ENCODE measurements at regions not wholly inside any gene's neighbourhood (a gene's known extent, or its start where the extent isn't known, plus 50 kb on each side); places are given as distances from the start of the nearest gene placed in this dataset.
A peak's percentile ranks its signal among the peaks of the same experiment; 100 is the strongest.

DNA sequence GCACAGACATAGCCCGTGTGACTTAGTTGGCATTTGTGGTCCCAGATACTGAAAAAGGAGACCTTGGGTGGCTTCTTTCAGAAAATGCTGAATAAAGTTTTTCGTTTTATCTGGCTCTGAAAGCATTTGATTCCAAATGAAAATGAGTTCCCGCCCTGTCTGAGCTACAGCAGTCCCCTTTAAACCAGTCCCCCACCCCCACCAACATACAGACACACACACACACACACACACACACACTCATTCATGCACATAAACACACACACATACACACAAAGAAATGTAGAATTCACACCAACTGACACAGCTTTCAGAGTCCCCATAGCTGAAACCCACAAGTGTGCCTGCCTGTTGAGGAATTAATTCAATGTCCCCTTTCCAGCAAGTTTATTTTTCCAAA, 97.0 kb upstream of the SMARCA2 start:
- DNase-seq (ENCODE audit: low read depth): no peak

DNA sequence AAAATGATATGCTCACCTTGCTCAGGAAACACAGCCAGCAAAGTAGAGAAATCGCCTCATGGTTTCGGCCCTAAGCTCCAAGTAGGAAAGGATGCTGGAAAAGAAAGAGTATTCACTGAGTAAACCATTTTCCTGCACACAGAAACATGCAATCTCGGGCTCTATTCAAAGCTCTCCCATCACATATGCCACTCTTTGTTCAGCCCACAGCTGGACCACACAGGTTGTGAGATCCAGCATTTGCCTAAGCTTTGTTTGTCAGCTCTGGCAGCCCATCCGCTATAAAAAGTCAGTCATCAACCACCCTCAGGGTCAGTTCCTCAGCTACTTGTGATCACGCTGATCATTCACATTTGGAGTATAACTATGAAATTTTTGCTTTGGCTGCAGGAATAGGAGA, 96.5 kb upstream of the SMARCA2 start:
- no peak for DNase-seq (ENCODE audit: low read depth)

DNA sequence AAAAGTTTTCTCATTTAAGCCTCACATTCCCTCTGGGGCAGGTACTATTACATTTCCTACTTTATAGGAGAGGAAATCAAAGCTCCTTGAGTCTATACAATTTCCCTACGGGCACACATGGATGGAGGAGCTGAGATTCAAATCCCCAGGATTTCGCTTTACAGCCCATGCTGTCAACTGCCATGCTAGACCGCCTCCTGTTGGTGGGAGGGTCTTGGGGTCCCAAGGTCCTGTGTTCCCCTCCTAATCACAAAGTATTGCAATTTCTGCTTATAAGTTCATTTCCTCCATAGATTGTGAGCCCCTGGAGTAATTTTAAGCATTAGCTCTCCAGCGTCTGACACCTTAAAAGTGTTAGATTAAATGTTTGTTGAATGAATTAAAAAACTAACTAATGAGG, 95.9 kb upstream of the SMARCA2 start:
- DNase-seq (ENCODE audit: low read depth): no peak

DNA sequence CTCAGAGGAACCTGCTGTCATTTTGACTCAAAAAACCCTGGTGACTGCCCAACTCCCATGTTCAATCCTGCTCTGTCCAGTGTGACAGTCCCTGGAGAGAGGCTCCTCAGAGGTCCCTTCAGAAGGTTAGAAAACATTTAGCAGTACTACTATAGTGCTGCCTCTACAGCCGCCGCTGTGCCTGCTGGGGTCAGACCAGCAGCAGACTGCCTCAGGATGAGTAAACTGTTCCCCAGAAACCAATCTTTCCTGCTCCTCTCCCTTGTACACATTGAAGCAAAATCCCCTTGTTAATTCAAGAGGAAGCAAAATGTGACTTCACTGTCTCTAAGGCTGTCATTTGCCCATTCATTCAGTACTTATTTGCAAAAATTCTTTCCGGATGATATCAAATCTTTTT, 94.8 kb upstream of the SMARCA2 start:
- no peak for DNase-seq (ENCODE audit: low read depth)

DNA sequence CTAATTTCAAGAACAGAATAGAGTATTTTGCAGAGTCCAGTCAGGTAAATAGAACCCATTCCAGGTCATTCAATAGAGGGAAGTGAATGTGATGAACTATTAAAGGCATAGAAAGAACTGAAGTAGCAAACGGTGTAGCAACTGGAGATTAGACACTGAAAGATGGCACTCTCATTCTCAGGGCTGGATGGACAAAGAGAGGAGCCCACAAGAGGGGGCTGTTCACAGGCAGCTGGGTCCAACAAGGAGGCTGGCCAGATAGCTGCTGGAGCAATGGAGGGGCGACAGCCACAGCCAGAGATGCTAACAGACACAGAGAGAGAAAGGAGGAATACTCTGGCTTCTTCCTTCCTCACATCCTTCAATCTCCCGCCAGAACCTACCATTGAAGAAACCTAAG, 93.1 kb upstream of the SMARCA2 start:
- no peak for DNase-seq (ENCODE audit: low read depth)

DNA sequence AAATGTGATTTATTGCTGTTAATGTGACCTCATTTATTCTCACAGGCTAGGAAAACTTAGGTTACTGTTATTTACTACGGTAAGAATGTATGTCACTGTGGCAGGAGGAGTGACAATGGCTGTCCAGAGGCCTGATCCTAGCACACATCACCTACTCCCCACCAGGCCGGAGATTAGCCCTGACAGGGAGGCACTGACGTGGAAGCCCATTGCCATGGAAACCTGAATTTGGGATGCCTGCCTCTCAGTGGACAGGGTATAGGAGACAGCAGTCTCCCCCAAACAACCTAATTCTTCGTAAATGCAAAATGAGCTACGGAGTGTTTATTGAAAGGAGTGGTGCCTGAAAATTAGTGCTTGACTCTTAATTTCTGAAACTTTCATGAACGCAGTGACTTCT, 87.6 kb upstream of the SMARCA2 start:
- no peak for DNase-seq (ENCODE audit: low read depth)

DNA sequence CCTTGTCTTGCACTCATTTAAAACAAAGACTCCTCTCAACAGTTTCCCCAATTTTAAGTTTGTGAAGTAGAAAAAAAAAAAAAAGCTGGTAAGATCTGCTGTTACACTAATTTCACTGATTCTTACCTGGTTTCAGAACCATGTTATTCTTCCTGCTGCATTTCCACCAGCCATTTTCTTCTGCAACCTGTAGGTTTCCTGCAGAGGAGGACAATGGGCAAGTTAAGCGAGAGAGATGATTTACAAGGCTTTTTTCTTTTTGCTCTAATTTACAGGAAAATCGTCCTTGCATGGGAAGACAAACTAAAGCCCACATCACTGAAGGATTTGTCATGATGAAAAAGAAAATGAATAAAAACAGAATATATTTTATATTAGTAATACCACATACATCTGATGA, 86.0 kb upstream of the SMARCA2 start:
- DNase-seq (ENCODE audit: low read depth): no peak

DNA sequence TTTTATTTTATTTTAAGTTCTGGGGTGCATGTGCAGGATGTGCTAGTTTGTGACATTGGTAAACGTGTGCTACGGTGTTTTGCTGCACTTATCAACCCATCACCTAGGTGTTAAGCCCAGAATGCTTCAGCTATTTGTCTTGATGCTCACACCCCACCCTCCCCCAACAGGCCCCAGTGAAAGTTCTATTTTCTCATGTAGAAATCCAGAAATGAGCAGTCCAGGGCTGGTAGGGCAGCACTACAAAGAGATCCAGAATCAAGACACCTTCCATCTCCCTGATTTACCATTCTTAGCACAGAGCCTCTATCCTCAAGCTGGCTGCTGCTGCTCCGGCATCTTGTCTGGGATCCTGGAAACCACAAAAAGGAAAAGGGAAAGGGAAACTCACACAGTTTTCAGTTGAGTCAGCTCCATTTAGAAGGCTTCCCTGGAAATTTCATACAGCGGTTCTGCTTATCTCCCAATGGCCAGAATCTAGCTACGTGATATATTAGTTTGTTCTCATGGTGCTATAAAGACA, 85.4 kb upstream of the SMARCA2 start:
- DNase-seq (ENCODE audit: low read depth): no peak

DNA sequence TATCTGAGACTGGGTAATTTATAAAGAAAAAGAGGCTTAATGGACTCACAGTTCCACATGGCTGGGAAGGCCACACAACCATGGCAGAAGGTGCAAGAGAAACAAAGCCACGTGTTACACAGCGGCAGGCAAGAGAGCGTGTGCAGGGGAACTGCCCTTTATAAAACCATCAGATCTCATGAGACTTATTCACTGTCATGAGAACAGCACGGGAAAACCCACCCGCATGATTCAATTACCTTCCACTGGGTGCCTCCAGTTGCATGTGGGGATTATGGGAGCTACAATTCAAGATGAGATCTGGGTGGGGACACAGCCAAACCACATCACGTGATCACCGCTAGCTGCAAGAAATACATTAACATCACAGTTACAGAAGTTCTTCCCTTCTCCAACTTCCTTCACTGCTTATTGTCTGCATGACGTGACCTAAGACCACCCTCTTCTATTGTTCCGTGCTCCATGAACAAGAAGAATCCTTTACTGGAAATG, 84.9 kb upstream of the SMARCA2 start:
- DNase-seq (ENCODE audit: low read depth): peak; percentile 37

DNA sequence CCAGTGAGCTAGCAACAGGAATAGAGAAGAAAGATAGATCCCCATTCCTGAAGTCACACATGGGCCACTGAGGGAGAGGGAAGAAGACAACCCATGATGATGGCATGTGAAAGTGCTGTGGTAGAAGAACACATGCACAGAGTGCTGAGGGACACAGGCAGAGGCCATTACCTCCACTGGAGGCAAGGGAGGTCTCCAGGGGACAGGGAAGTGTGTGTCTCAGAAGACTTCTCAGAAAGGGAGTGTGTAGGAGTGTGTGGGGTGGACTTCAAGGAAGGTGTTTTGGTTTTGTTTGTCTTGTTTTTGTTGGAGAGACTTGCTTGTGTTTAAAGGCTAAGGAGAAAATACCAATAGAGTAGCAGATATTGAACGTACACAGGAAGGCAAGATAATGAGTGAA, 77.0 kb upstream of the SMARCA2 start:
- DNase-seq (ENCODE audit: low read depth): no peak

DNA sequence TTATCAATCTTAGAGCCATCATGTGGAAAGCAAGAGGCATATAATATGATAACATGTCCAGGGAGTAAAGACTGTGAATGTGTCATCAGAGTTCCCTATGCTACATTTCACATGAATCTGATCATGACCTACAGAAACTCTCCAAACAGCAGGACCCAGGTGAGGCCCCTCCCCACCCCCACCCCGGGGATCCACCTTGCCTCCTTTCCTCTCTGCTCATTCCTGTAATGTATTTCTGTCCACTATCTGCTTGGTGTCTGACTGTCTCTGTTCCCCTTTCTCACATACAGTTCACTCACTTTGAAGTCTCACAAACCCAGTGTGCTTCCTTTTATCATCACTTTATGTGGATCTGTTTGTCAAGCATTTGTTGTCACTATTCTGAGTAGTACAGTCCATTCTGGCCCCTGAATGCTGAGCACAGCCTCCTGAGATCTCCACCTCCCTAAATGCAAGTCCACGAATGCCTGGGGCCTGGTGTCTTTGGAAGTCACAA, 76.4 kb upstream of the SMARCA2 start:
- DNase-seq (ENCODE audit: low read depth): no peak

DNA sequence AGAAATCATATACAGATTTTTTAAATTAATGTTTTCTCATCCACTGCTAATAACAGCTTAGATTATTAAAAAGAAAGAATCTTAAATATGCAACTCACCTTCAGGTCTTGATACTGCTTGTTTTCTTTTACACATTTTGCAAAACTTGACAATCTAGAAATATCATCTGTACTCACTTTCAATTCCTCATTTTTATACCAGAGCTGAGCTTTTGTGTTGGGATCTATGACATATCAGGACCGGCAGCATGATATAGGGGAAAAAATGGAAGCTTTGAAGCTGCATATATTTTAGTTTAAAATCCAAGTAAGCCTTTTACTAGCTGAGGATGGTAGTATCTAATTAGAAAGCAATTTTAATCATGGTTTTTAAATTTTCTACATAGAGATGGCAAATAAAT, 75.7 kb upstream of the SMARCA2 start:
- no peak for DNase-seq (ENCODE audit: low read depth)

DNA sequence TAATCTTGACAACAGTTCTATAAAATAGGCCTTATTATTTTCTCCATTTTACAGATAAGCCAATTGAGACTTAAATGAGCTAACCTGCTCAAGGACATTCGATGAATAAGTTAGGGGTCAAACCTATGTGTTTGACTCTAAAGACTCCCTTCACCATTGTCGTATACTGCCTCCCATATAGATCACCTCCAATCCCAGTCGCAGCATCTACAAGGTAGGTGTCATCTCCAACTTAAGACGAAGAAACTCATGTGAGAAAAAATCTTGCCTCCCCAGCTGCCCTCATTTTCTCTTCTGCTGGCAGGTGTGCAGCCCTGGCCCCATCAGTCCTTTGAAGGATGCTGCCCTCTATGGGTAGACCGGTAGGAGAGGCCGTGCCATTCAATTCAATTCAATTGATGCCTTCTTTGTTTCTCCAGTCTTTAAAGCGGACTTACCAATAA, 75.2 kb upstream of the SMARCA2 start:
- DNase-seq (ENCODE audit: low read depth): peak; percentile 52

DNA sequence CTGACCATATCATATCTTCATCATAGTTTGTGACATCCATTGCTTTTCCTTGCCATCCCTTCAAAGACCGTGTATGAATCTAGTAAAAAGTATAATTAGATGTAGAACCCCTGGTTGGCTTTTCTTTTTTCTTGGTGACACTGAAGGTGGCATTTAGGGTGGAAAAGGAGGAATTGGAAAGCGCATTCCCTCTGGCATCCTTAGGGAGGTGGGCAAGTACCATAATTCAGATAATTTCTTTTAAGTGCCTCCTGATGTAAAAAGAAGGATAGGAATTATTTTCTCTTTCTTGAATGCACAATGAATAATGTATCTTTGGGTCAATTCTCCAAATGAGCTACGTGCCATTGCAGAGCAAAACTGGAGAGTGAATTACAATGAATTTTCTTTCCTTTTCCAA, 73.2 kb upstream of the SMARCA2 start:
- no peak for DNase-seq (ENCODE audit: low read depth)

DNA sequence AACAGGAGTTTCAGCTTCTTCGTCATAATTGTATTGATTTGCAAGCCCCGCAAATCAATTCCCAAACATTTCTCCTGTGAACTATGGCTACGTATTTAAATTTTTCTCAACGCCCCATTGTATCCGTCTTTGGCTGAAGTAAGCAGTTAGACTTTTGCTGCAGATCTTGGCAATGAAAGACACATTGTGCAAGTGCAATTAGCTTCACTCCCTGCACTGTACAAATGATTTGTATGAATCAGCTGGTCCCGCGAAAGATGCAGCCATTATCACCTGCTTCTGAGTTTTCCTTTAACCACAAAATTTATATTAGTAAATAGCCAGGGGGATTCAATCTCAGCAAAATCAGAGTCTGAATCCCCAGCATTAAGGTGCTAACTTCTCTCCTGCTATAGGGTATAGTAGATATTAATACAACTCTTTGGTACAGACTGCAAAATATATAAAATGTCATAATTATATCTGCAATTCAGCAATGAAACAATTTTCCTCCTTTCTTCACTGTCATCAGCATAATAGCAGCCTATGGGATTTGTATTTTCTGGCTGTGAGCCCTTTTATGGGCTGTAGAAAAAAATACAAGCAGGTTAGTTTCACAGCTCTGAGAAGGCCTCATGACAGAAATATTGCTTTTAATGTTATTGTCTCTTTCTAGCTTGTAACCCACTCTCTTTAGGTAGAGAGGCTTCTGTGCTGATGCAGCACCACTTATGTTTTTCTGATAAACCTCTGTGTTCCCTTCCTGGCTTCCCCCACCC, 68.4 kb upstream of the SMARCA2 start:
- DNase-seq (ENCODE audit: low read depth): no peak

DNA sequence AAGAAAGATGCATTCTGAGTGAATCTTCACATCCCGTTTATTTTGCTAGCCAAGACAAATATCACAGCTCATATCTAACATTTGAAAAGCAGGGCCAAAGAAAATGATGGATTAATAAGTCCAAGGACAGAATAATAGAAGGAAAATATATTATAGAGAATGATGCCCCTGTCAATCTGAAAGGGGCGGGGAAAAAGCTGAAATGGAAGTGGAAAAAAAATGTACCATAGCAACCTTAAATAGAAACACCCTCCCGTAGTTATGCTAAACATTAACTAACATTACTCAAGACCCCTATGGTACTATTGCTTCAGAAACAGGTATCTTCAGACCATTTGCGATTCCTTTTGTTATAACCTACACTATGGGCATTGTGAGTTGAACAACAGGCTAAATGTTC, 67.7 kb upstream of the SMARCA2 start:
- no peak for DNase-seq (ENCODE audit: low read depth)

DNA sequence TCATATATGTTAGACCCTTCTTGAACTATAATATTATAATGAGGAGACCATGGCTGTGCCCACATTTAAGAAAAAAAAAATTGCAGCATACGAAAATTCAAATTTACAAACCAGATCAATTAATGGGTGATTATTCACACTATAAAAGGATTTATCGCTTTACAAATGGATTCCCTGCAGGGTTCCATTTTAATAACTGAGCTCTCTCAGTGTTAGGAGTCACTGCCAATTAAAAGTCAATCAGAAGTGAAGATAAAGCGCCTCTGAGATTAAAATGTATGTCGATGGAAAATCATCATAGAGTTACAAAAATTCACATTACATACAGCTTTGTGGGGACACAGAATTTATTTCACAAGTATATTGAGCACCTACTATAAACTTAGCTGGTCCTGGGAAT, 66.6 kb upstream of the SMARCA2 start:
- DNase-seq (ENCODE audit: low read depth): no peak

DNA sequence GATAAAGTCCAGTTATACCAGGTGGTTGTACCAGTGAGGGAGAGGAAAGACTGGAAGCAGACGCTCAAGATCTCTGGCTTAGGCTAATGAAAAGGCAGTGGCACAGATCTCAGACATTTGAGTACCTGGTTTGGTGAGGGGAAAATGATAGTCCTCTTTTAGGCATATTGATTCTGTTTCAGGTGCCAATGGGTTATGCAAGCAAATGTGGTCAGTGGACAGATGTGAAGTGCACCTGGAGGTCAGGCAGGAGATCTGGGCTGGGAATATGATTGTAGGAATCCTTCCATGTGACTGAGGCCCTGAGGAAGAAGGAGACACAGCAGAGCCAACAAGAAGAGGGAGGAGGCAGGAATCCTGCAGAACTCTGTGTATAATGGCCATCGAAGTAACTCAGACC, 63.7 kb upstream of the SMARCA2 start:
- no peak for DNase-seq (ENCODE audit: low read depth)

DNA sequence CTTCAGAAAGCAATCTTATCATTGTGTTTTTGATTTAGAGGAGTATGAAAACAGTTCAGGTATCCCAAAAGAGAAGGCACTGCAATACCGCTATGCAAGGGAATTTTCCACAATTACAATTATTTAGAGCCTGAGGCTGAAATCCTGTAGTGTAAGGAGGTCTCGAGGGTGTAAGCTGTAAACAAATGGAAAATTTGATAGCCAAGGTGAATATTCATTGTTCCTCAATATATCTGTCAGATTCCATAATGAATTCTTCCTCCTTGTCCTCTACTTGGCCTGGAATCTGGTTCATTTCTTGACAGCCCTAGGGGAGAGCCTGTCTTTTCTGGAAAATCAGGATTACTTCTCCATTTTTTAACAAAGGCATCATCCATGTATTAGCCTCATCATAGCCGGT, 63.1 kb upstream of the SMARCA2 start:
- DNase-seq (ENCODE audit: low read depth): no peak

DNA sequence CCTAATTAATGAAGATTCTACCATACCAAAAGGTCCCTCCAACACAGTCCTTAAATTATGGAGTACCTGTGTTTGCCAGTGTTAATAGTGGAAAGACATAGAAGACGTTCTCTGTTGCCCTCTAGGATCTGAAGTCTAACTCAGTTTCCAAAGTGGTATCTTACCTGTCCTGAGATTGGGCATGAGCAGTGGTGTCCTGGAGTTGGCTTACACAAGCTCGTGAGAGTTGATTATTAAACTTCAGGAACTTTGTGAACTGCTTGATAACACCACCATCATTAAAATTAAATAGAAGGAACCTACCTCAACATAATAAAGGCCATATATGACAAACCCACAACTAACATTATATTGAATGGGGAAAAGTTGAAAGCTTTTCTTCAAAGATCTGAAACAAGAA, 60.9 kb upstream of the SMARCA2 start:
- DNase-seq (ENCODE audit: low read depth): no peak

DNA sequence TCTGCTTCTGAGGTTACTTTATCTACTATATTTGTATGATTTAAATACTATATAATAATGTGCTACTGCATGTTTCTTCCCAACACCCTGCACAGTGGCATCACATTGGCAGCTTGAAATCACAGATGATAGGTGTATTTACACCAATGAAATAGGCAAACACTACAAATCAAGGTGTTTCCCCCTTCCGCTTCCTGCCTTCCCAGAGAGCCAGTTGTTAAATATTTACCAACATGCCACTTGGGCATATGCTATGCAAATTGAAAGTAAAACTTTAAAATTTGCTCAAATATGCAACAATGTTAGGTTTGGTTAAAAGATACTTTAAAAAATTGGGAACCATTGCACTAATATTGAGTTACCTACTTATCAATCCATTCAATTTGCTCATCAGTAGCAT, 58.2 kb upstream of the SMARCA2 start:
- DNase-seq (ENCODE audit: low read depth): no peak

DNA sequence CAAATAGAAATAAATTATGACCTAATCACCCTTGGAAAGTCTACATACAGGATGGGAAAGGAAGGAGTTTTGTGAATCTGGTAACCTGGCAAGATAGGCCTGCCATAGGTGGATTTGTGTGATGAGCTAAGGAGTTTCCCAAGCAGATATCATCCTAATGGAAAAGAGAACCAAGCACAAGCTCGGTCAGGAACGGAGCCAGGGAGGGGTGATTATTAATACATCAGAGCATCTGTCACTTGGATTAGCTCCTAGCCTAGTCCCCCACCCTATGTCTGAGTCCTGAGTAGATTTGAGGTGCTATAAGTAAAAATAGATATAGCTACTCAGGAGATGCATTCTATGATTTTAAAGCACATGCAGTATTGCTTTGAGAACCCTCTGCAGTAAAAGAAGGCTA, 57.3 kb upstream of the SMARCA2 start:
- DNase-seq (ENCODE audit: low read depth): no peak

DNA sequence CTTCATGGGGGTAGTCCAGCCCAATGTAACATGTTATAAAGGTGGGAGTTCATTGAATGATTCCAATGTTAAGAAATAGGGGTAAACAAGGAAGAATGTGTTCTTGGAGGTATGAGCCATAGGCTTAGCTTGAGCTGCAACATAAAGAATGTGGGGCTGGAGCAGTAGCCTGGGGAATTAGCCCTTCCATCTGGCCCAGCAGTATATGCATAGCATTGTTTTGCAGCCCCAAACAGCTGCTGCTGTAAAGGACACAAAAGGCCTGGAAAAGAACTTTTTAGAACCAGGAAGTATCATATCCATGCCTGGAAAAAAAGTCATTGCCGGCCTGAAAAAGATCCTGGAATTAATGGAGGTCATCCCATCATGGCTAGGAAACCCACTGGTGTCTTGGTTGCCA, 55.8 kb upstream of the SMARCA2 start:
- DNase-seq (ENCODE audit: low read depth): no peak
